Neural progenitor cell (in vitro differentiated cells): ENCODE measurements at regions not wholly inside any gene's neighbourhood (a gene's known extent, or its start where the extent isn't known, plus 50 kb on each side); places are given as distances from the start of the nearest gene placed in this dataset.

ENCODE experiments used
- DNase-seq: peaks from one replicate; pipeline ENCODE4 v3.0.0-alpha.2; 2016; ENCODE audit warnings: low spot score
- H2AFZ ChIP-seq: fragments of 200-600 bp; sonication (generic); replicated peaks from 2 replicates; pipeline ENCODE4 v1.6.1; 2016; ENCODE audit warnings: antibody characterized with exemption
- H3F3A ChIP-seq: fragments of 200-600 bp; sonication (generic); 2 replicates; pipeline ENCODE4 v1.6.1; 2016; ENCODE audit warnings: antibody characterized with exemption, low read depth
- H3K27ac ChIP-seq: fragments of 200-600 bp; sonication (generic); 2 replicates; pipeline ENCODE4 v1.5.1; 2016; ENCODE audit warnings: mild to moderate bottlenecking
- H3K27me3 ChIP-seq: fragments of 200-600 bp; sonication (generic); 2 replicates; pipeline ENCODE4 v1.6.1; 2016; ENCODE audit warnings: mild to moderate bottlenecking, moderate library complexity
- H3K36me3 ChIP-seq: fragments of 200-600 bp; sonication (generic); 2 replicates; pipeline ENCODE4 v1.5.1; 2016
- H3K4me1 ChIP-seq: fragments of 200-600 bp; sonication (generic); 2 replicates; pipeline ENCODE4 v1.6.1; 2016; ENCODE audit warnings: mixed run types
- H3K4me2 ChIP-seq: fragments of 200-600 bp; sonication (generic); 2 replicates; pipeline ENCODE4 v1.6.1; 2016
- H3K4me3 ChIP-seq: fragments of 200-600 bp; sonication (generic); 2 replicates; pipeline ENCODE4 v1.5.1; 2016
- H3K79me2 ChIP-seq: fragments of 200-600 bp; sonication (generic); 2 replicates; pipeline ENCODE4 v1.6.1; 2016; ENCODE audit warnings: low read depth
- H3K9ac ChIP-seq: fragments of 200-600 bp; sonication (generic); 2 replicates; pipeline ENCODE4 v1.6.1; 2016
- H3K9me3 ChIP-seq: fragments of 200-600 bp; sonication (generic); 2 replicates; pipeline ENCODE4 v1.5.1; 2016; ENCODE audit warnings: low read depth
- H4K20me1 ChIP-seq: fragments of 200-600 bp; sonication (generic); 2 replicates; pipeline ENCODE4 v1.6.1; 2016; ENCODE audit warnings: low read depth
- H3K27ac Mint-ChIP-seq: 3 replicates; pipeline ENCODE4 v1.8.0; 2021; ENCODE audit warnings: mixed read lengths
- H3K27me3 Mint-ChIP-seq: 2 replicates; pipeline ENCODE4 v1.8.0; 2022; ENCODE audit warnings: low read depth, mild to moderate bottlenecking, inconsistent platforms, moderate library complexity, mixed read lengths; ENCODE audit not compliant: insufficient read depth
- H3K36me3 Mint-ChIP-seq: 3 replicates; pipeline ENCODE4 v1.8.0; 2021; ENCODE audit warnings: mixed read lengths
- H3K4me1 Mint-ChIP-seq: 3 replicates; pipeline ENCODE4 v1.8.0; 2021; ENCODE audit warnings: mixed read lengths
- H3K4me3 Mint-ChIP-seq: 3 replicates; pipeline ENCODE4 v1.8.0; 2021; ENCODE audit warnings: mild to moderate bottlenecking, moderate library complexity, mixed read lengths
- H3K9me3 Mint-ChIP-seq: 3 replicates; pipeline ENCODE4 v1.8.0; 2020; ENCODE audit warnings: mixed read lengths
- EZH2 ChIP-seq: fragments of 200-600 bp; sonication (generic); IDR thresholded peaks from 2 replicates; pipeline ENCODE4 v1.6.1; 2017; ENCODE audit warnings: antibody characterized with exemption, mild to moderate bottlenecking, moderate library complexity
- EZH2phosphoT487 ChIP-seq: fragments of 200-600 bp; sonication (generic); IDR thresholded peaks from 2 replicates; pipeline ENCODE4 v1.6.1; 2017; ENCODE audit warnings: antibody characterized with exemption
- TF ChIP-seq, protein P1 (sequence below): fragments of 200-600 bp; sonication (generic); IDR thresholded peaks from 2 replicates; pipeline ENCODE4 v1.5.1; 2017; ENCODE audit warnings: antibody characterized with exemption, mild to moderate bottlenecking

DNA sequence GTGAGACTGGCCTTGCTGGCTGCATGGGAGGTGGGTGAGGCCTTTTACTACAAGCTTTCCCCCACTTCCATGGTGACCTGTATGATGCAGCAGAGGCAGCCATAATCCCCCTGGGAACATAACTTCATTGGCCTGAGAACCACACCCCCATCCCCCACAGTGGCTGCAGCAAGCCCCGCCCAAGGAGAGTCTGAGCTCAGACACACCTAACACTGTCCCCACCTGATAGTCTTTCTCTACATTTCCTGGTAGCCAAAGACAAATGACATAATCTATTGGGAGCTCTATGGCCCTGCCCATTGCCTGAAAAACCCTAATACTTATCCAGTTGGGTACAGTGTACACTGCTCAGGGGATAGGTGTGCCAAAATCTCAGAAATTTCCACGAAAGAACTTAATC lies 62.6 kb downstream of the GLUD2 start:
- no peak overlapping the region for H3K4me2 ChIP-seq
- no peaks in the 10 kb centered on the region for H3K36me3 ChIP-seq
- no peak overlapping the region for H3K4me3 Mint-ChIP-seq
- H3K4me1 Mint-ChIP-seq, result no peaks in the 10 kb centered on the region
- no peaks in the 10 kb centered on the region for H3K9me3 ChIP-seq
- H3K27me3 ChIP-seq, result no peaks in the 10 kb centered on the region
- DNase-seq, result no peak
- H3K79me2 ChIP-seq, result no peaks in the 10 kb centered on the region
- H3K9me3 Mint-ChIP-seq, result peaks cover 11% of the 10 kb centered on the region
- no peak overlapping the region for H3K9ac ChIP-seq
- TF ChIP-seq EZH2phosphoT487 (no peak), EZH2 (no peak)
- TF ChIP-seq, protein P1, sequence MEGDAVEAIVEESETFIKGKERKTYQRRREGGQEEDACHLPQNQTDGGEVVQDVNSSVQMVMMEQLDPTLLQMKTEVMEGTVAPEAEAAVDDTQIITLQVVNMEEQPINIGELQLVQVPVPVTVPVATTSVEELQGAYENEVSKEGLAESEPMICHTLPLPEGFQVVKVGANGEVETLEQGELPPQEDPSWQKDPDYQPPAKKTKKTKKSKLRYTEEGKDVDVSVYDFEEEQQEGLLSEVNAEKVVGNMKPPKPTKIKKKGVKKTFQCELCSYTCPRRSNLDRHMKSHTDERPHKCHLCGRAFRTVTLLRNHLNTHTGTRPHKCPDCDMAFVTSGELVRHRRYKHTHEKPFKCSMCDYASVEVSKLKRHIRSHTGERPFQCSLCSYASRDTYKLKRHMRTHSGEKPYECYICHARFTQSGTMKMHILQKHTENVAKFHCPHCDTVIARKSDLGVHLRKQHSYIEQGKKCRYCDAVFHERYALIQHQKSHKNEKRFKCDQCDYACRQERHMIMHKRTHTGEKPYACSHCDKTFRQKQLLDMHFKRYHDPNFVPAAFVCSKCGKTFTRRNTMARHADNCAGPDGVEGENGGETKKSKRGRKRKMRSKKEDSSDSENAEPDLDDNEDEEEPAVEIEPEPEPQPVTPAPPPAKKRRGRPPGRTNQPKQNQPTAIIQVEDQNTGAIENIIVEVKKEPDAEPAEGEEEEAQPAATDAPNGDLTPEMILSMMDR, result no peak
- no peak overlapping the region for H2AFZ ChIP-seq
- H4K20me1 ChIP-seq, result no peaks in the 10 kb centered on the region
- H3K27ac ChIP-seq, result no peak overlapping the region
- no peaks in the 10 kb centered on the region for H3K36me3 Mint-ChIP-seq
- no peaks in the 10 kb centered on the region for H3K4me1 ChIP-seq
- no peak overlapping the region for H3K27ac Mint-ChIP-seq
- no peaks in the 10 kb centered on the region for H3F3A ChIP-seq
- H3K4me3 ChIP-seq, result no peak overlapping the region
- H3K27me3 Mint-ChIP-seq, result no peaks in the 10 kb centered on the region

GRCh38 chrX:121110536-121110935 lies 63.1 kb downstream of the GLUD2 start:
- Mint-ChIP-seq H3K36me3 (no peaks in the 10 kb centered on the region), H3K4me1 (no peaks in the 10 kb centered on the region), H3K4me3 (no peak overlapping the region), H3K27me3 (no peaks in the 10 kb centered on the region), H3K27ac (no peak overlapping the region), H3K9me3 (peaks cover 11% of the 10 kb centered on the region)
- no peaks in the 10 kb centered on the region for H4K20me1 ChIP-seq
- H3K9me3 ChIP-seq, result no peaks in the 10 kb centered on the region
- no peak overlapping the region for H2AFZ ChIP-seq
- H3K27me3 ChIP-seq, result no peaks in the 10 kb centered on the region
- TF ChIP-seq EZH2phosphoT487 (no peak), EZH2 (no peak)
- TF ChIP-seq, protein P1, result no peak
- no peaks in the 10 kb centered on the region for H3K4me1 ChIP-seq
- H3K79me2 ChIP-seq, result no peaks in the 10 kb centered on the region
- no peak overlapping the region for H3K4me3 ChIP-seq
- DNase-seq, result no peak
- no peak overlapping the region for H3K4me2 ChIP-seq
- no peak overlapping the region for H3K27ac ChIP-seq
- H3K9ac ChIP-seq, result no peak overlapping the region
- H3K36me3 ChIP-seq, result no peaks in the 10 kb centered on the region
- H3F3A ChIP-seq, result no peaks in the 10 kb centered on the region

- no peaks in the 10 kb centered on the region for H3K36me3 ChIP-seq
- H3K9ac ChIP-seq, result no peak overlapping the region
- no peaks in the 10 kb centered on the region for H3K79me2 ChIP-seq
- peaks cover 5% of the 10 kb centered on the region for H3K4me1 ChIP-seq
- no peaks in the 10 kb centered on the region for H3K27me3 ChIP-seq
- no peak overlapping the region for H2AFZ ChIP-seq
- TF ChIP-seq EZH2, result no peak
- TF ChIP-seq, protein P1, result no peak
- TF ChIP-seq EZH2phosphoT487, result no peak
- H3K4me1 Mint-ChIP-seq, result no peaks in the 10 kb centered on the region
- no peak overlapping the region for H3K4me3 Mint-ChIP-seq
- no peak overlapping the region for H3K4me2 ChIP-seq
- no peak overlapping the region for H3K27ac Mint-ChIP-seq
- no peaks in the 10 kb centered on the region for H3F3A ChIP-seq
- H3K9me3 Mint-ChIP-seq, result peaks cover 3% of the 10 kb centered on the region
- H3K4me3 ChIP-seq, result no peak overlapping the region
- H3K36me3 Mint-ChIP-seq, result no peaks in the 10 kb centered on the region
- no peaks in the 10 kb centered on the region for H3K27me3 Mint-ChIP-seq
- H3K27ac ChIP-seq, result no peak overlapping the region
- no peaks in the 10 kb centered on the region for H3K9me3 ChIP-seq
- no peaks in the 10 kb centered on the region for H4K20me1 ChIP-seq
- DNase-seq, result no peak
These were observed 67.3 kb downstream of the GLUD2 start for GRCh38 chrX:121114691-121115090.
